GM23338 (cell line): ENCODE measurements at regions not wholly inside any gene's neighbourhood (a gene's known extent, or its start where the extent isn't known, plus 50 kb on each side); places are given as distances from the start of the nearest gene placed in this dataset.

ENCODE experiments used
- CREB1 ChIP-seq: fragments of 250-450 bp; sonication (Bioruptor Pico); IDR thresholded peaks from 2 replicates; pipeline ENCODE4 v1.5.0; 2020; ENCODE audit warnings: low read depth, mild to moderate bottlenecking, moderate library complexity
- EZH2 ChIP-seq: fragments of 200-600 bp; sonication (generic); IDR thresholded peaks from one replicate; pipeline ENCODE4 v1.8.0; 2017; ENCODE audit warnings: antibody characterized with exemption, mild to moderate bottlenecking, low read depth; ENCODE audit not compliant: unreplicated experiment
- EZH2phosphoT487 ChIP-seq: fragments of 200-600 bp; sonication (generic); IDR thresholded peaks from one replicate; pipeline ENCODE4 v1.8.1; 2018; ENCODE audit warnings: antibody characterized with exemption; ENCODE audit not compliant: unreplicated experiment
- JUNB ChIP-seq: IDR thresholded peaks from one replicate; pipeline ENCODE4 v1.6.1; 2016; ENCODE audit warnings: antibody characterized with exemption; ENCODE audit not compliant: unreplicated experiment
- NANOG ChIP-seq: IDR thresholded peaks from 2 replicates; pipeline ENCODE4 v1.6.1; 2016; ENCODE audit warnings: antibody characterized with exemption, borderline replicate concordance
- POLR2AphosphoS5 ChIP-seq: IDR thresholded peaks from 2 replicates; pipeline ENCODE4 v1.6.1; 2016; ENCODE audit warnings: antibody characterized with exemption, low read depth
- STAT1 ChIP-seq: IDR thresholded peaks from one replicate; pipeline ENCODE4 v1.6.1; 2016; ENCODE audit warnings: antibody characterized with exemption; ENCODE audit not compliant: unreplicated experiment
- ZNF114 ChIP-seq: fragments of 250-450 bp; sonication (Bioruptor Pico); IDR thresholded peaks from 2 replicates; pipeline ENCODE4 v1.5.0; 2020; ENCODE audit warnings: mild to moderate bottlenecking, moderate library complexity
- ZNF331 ChIP-seq: fragments of 250-450 bp; sonication (Bioruptor Pico); IDR thresholded peaks from 2 replicates; pipeline ENCODE4 v1.5.0; 2020; ENCODE audit warnings: low read depth, mild to moderate bottlenecking, moderate library complexity
- ZNF462 ChIP-seq: fragments of 250-450 bp; sonication (Bioruptor Pico); IDR thresholded peaks from 2 replicates; pipeline ENCODE4 v1.5.0; 2020; ENCODE audit warnings: mild to moderate bottlenecking, moderate library complexity
- TF ChIP-seq, protein P1 (sequence below), 2 experiments: fragments of 200-600 bp in 1 of 2; sonication (generic) in 1 of 2; conservative IDR thresholded peaks; 2 replicates each; pipeline versions ENCODE4 v1.5.1 to v1.6.1; 2016 to 2017; ENCODE audit warnings: antibody characterized with exemption in 2 of 2, low read depth in 2 of 2, mild to moderate bottlenecking in 2 of 2, moderate library complexity in 1 of 2

DNA sequence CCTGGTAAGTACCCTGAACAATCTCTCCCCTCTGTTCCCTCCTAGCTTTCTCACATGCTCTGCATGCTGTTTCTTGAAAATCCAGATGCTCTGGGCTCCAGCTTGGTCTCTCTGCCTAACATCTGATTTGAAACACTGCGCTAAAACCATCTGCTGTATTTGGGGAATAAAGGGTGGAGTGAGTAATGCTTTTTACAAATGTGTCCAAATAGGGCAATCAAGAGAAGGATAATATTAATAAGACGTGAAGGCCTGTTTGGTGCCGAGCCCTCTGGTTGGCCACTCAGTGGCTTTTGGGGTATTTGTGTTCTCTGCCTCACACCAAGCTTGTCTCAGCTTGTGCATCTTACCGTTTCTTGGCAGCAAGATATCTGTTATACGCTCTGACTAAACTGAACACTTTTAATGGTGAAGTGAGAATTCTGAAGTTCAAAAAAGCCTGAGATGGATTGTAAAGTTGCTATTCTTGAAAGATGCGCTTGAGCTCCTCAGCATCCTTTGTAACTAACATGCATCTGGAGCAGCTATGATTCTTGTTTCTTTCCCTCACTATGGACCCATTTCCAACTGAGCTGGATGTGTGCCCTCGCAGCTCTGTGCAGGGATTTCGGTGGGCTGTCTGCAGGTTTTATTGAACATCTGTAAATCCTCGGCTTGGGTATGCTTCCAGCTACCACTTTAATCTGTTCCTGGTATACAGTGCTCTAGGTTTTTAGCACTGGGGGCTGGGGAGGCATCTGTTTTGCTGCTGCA, 269.4 kb downstream of the RWDD3 start:
- TF ChIP-seq, protein P1, sequence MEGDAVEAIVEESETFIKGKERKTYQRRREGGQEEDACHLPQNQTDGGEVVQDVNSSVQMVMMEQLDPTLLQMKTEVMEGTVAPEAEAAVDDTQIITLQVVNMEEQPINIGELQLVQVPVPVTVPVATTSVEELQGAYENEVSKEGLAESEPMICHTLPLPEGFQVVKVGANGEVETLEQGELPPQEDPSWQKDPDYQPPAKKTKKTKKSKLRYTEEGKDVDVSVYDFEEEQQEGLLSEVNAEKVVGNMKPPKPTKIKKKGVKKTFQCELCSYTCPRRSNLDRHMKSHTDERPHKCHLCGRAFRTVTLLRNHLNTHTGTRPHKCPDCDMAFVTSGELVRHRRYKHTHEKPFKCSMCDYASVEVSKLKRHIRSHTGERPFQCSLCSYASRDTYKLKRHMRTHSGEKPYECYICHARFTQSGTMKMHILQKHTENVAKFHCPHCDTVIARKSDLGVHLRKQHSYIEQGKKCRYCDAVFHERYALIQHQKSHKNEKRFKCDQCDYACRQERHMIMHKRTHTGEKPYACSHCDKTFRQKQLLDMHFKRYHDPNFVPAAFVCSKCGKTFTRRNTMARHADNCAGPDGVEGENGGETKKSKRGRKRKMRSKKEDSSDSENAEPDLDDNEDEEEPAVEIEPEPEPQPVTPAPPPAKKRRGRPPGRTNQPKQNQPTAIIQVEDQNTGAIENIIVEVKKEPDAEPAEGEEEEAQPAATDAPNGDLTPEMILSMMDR (conservative IDR thresholded peaks at IDR 0.05; ENCODE audit: low read depth in 2 of 2): no peak
- TF ChIP-seq NANOG: no peak
- no peak for TF ChIP-seq ZNF462
- TF ChIP-seq EZH2phosphoT487: no peak
- TF ChIP-seq POLR2AphosphoS5: no peak
- no peak for TF ChIP-seq ZNF114 (CRISPR knock-in tag)
- TF ChIP-seq EZH2: no peak
- TF ChIP-seq JUNB: no peak
- no peak for TF ChIP-seq CREB1 (CRISPR knock-in tag)
- TF ChIP-seq ZNF331 (CRISPR knock-in tag): no peak
- no peak for TF ChIP-seq STAT1
